ENCODE measurements at regions not wholly inside any gene's neighbourhood (a gene's known extent, or its start where the extent isn't known, plus 50 kb on each side); places are given as distances from the start of the nearest gene placed in this dataset.

GRCh38 chr9:115980054-115980453, 173.5 kb upstream of the PAPPA start:
- H3K4me3 ChIP-seq (replicated peaks in 1 of 3; ENCODE audit: insufficient read depth in 1 of 3, low read depth in 2 of 3, low read length in 3 of 3) = no peak overlapping the region
- H3K9ac ChIP-seq (ENCODE audit: insufficient read depth, low read depth, low read length) = no peak overlapping the region
- H3K79me2 ChIP-seq (ENCODE audit: insufficient read depth, low read length) = no peaks in the 10 kb centered on the region
- 45% methylated on average over 2 of the region's 2 CpGs for WGBS (ENCODE audit: low lambda C conversion rate)
- DNase-seq (ENCODE audit: low spot score) (no peak), ATAC-seq (no peak), FAIRE-seq (no peak)
- H3K27me3 ChIP-seq (ENCODE audit: control insufficient read depth in 1 of 2, insufficient read depth in 2 of 2, low read length in 2 of 2) = no peaks in the 10 kb centered on the region
- CTCF ChIA-PET (ENCODE audit: low intra/inter-chr PET ratio, low total read pairs) = no interaction called here
- intact Hi-C loops (cut with micrococcal nuclease; ENCODE audit: unreplicated experiment) (no loop called here), in situ Hi-C loops (cut with HindIII; ENCODE audit: extremely low pct_ligation_motif_present, low pct_unique_long_range_greater_than_20kb) (no loop called here)
- no peaks in the 10 kb centered on the region for H3K9me3 ChIP-seq (ENCODE audit: low read length)
- TF ChIP-seq ZNF782 (CRISPR knock-in tag; IDR thresholded peaks at IDR 0.05; ENCODE audit: borderline replicate concordance) (no peak), ISL2 (CRISPR knock-in tag; IDR thresholded peaks at IDR 0.05) (no peak), PHF20 (CRISPR knock-in tag; IDR thresholded peaks at IDR 0.05) (no peak), ZNF10 (CRISPR knock-in tag; IDR thresholded peaks at IDR 0.05; ENCODE audit: borderline replicate concordance, low read depth) (no peak), ZBTB1 (CRISPR knock-in tag; IDR thresholded peaks at IDR 0.05; ENCODE audit: borderline replicate concordance) (no peak), ZNF777 (CRISPR knock-in tag; IDR thresholded peaks at IDR 0.05) (no peak), MTA3 (CRISPR knock-in tag; IDR thresholded peaks at IDR 0.05) (no peak), HNF4A (CRISPR knock-in tag; IDR thresholded peaks at IDR 0.05) (no peak), ZNF792 (CRISPR knock-in tag; IDR thresholded peaks at IDR 0.05) (no peak), CC2D1A (CRISPR knock-in tag; IDR thresholded peaks at IDR 0.05) (no peak)
- TF ChIP-seq, protein P1, sequence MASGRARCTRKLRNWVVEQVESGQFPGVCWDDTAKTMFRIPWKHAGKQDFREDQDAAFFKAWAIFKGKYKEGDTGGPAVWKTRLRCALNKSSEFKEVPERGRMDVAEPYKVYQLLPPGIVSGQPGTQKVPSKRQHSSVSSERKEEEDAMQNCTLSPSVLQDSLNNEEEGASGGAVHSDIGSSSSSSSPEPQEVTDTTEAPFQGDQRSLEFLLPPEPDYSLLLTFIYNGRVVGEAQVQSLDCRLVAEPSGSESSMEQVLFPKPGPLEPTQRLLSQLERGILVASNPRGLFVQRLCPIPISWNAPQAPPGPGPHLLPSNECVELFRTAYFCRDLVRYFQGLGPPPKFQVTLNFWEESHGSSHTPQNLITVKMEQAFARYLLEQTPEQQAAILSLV (CRISPR knock-in tag; IDR thresholded peaks at IDR 0.05; ENCODE audit: borderline replicate concordance) = no peak
- H3K27ac ChIP-seq (ENCODE audit: extremely low read length, insufficient read depth, low read length) = no peak overlapping the region
- no peaks in the 10 kb centered on the region for H3K36me3 ChIP-seq (replicated peaks in 1 of 2; ENCODE audit: control insufficient read depth in 1 of 2, insufficient read depth in 2 of 2, low read length in 2 of 2)
- no peak overlapping the region for H2AFZ ChIP-seq (ENCODE audit: low read length)
- no peak overlapping the region for H3K4me2 ChIP-seq (ENCODE audit: low read depth, low read length)
- H4K20me1 ChIP-seq (ENCODE audit: insufficient read depth, low read length) = no peaks in the 10 kb centered on the region
- POLR2A ChIA-PET = no interaction called here
- BruUV-seq (replicated peaks) = no TSS peak
- no peaks in the 10 kb centered on the region; the same call in 1 of the 2 replicates for H3K4me1 ChIP-seq (ENCODE audit: insufficient read depth, low read length)
